ENCODE measurements at regions not wholly inside any gene's neighbourhood (a gene's known extent, or its start where the extent isn't known, plus 50 kb on each side); places are given as distances from the start of the nearest gene placed in this dataset.
"Not testable (repeated sequence)": the region's sequence is repeated elsewhere in the genome, so short reads cannot be mapped to it uniquely, and the experiment has no call there.

GRCh38 chr6:10315034-10315433 is 99.8 kb downstream of the TFAP2A start:
- no peaks in the 10 kb centered on the region for H3K9me3 ChIP-seq
- H3K4me1 ChIP-seq, result no peaks in the 10 kb centered on the region
- H3K4me3 ChIP-seq, result no peak overlapping the region
- no peak overlapping the region for H3K27ac ChIP-seq
- TF ChIP-seq, protein P1, sequence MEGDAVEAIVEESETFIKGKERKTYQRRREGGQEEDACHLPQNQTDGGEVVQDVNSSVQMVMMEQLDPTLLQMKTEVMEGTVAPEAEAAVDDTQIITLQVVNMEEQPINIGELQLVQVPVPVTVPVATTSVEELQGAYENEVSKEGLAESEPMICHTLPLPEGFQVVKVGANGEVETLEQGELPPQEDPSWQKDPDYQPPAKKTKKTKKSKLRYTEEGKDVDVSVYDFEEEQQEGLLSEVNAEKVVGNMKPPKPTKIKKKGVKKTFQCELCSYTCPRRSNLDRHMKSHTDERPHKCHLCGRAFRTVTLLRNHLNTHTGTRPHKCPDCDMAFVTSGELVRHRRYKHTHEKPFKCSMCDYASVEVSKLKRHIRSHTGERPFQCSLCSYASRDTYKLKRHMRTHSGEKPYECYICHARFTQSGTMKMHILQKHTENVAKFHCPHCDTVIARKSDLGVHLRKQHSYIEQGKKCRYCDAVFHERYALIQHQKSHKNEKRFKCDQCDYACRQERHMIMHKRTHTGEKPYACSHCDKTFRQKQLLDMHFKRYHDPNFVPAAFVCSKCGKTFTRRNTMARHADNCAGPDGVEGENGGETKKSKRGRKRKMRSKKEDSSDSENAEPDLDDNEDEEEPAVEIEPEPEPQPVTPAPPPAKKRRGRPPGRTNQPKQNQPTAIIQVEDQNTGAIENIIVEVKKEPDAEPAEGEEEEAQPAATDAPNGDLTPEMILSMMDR (IDR thresholded peaks at IDR 0.05), result no peak
- intact Hi-C loops (cut with DNase I), result no loop called here
- H3K27me3 ChIP-seq (ENCODE audit: low read depth), result peaks cover 12% of the 10 kb centered on the region
- DNase-seq (no peak), ATAC-seq (no peak)
- no peaks in the 10 kb centered on the region for H3K36me3 ChIP-seq

DNA sequence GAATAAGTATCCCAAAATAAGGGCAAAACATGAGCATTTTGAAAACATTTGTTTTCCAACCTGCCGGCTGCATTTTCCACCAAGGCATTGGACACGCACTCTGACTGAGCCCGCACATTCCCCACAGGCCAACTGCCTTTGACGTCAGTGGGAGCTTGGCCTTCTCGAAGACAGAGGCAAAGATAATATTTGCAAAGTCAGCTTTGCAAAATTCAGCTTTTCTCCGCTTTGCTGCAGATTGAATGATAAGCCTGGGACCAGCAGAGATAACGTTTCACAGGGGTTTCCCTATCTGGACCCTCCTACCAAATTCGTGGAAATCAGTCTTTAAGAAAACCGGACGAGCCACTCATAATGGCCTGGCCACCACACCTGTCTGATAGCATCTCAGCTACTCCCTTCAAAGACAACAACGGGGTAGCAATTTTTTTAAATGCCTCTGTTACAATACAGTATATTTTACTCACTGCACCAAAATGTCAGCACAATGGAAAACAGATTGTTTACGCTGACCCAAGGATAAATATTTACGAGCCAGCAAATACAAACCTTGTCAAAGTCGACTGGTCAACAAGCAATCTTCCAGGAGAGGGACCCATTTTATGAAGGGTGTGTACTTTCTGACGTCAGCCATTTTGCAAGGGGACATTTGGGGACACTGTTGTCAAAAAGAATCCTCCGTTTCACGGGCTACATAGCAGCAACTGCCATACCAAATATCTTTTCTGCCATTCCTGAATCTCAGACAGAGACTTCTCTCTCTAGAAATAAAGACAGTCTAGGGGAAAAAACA is 100.5 kb downstream of the TFAP2A start:
- TF ChIP-seq, protein P1 (IDR thresholded peaks at IDR 0.05), result no peak
- H3K27ac ChIP-seq, result no peak overlapping the region
- DNase-seq (no peak), ATAC-seq (no peak)
- H3K4me3 ChIP-seq, result no peak overlapping the region
- H3K27me3 ChIP-seq (ENCODE audit: low read depth), result peaks cover 12% of the 10 kb centered on the region
- intact Hi-C loops (cut with DNase I), result no loop called here
- H3K9me3 ChIP-seq, result no peaks in the 10 kb centered on the region
- H3K36me3 ChIP-seq, result no peaks in the 10 kb centered on the region
- H3K4me1 ChIP-seq, result no peaks in the 10 kb centered on the region

- intact Hi-C loops (cut with DNase I), result no loop called here
- no peak overlapping the region for H3K27ac ChIP-seq
- no peak for DNase-seq
These were observed 101.1 kb downstream of the TFAP2A start for GRCh38 chr6:10313799-10314162.

DNA sequence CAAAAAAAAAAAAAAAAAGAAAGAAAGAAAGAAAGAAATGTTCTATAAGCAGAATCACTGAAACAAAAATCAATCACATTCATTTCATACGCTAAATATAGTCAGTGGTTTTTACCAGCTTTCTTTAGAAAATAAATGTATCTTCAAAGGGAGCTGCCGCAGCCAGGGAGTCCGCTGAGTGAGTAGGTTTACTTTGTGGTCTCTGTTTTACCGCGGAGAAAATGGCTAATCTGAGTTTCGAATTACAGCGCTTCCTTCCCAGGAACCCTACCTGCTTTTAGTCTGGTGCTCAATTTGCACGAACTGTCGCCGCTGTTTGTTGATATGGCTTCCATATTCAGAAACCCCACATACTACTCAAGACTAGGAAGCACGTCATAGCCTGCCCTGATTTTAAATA is 102.4 kb downstream of the TFAP2A start:
- no peaks in the 10 kb centered on the region for H3K36me3 ChIP-seq
- intact Hi-C loops (cut with DNase I), result no loop called here
- H3K4me1 ChIP-seq, result no peaks in the 10 kb centered on the region
- H3K4me3 ChIP-seq, result no peak overlapping the region
- no peak overlapping the region for H3K27ac ChIP-seq
- ATAC-seq, result no peak
- no peaks in the 10 kb centered on the region for H3K9me3 ChIP-seq
- peaks cover 12% of the 10 kb centered on the region for H3K27me3 ChIP-seq (ENCODE audit: low read depth)
- TF ChIP-seq, protein P1 (IDR thresholded peaks at IDR 0.05), result no peak
- no peak for DNase-seq

More at GRCh38 chr6:10313799-10314162, 101.1 kb downstream of the TFAP2A start:
- TF ChIP-seq, protein P1 (IDR thresholded peaks at IDR 0.05), result no peak
- no peaks in the 10 kb centered on the region for H3K4me1 ChIP-seq
- peaks cover 12% of the 10 kb centered on the region for H3K27me3 ChIP-seq (ENCODE audit: low read depth)
- no peak overlapping the region for H3K4me3 ChIP-seq
- no peaks in the 10 kb centered on the region for H3K36me3 ChIP-seq
- ATAC-seq, result no peak
- H3K9me3 ChIP-seq, result no peaks in the 10 kb centered on the region

DNA sequence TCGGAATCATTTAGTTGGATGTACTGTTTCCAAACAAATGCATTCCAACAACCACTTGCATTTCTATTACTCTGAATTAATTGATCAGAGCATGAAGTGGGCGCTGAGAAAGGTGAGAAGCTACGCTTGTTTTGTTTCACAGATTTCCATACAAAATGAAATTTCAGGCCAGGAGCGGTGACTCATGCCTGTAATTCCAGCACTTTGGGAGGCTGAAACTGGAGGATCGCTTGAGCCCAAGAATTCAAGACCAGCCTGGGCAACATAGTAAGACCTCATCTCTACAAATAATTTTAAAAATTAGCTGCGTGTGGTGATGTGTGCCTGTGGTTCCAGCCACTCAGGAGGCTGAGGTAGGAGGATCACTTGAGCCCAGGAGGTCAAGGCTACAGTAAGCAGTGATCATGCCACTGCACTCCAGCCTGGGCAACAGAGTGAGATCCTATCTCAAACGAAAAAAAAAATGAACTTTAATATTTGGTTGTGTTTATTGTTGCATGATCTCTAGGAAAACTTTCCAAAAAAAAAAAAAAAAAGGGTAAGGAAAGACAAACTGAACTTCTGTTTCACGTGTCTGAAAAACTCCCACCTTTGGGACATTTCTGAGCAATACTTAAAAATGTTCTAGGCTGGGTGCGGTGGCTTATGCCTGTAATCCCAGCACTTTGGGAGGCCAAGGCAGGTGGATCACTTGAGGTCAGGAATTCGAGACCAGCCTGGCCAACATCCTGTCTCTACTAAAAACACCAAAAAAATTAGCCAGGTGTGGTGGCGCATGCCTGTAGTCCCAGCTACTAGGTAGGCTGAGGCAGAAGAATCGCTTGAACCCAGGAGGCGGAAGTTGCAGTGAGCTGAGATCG is 103.1 kb downstream of the TFAP2A start:
- H3K9me3 ChIP-seq; H3K27ac ChIP-seq; H3K4me3 ChIP-seq; H3K4me1 ChIP-seq; ATAC-seq; H3K36me3 ChIP-seq; intact Hi-C loops (cut with DNase I); H3K27me3 ChIP-seq (ENCODE audit: low read depth); DNase-seq: not testable (repeated sequence)

DNA sequence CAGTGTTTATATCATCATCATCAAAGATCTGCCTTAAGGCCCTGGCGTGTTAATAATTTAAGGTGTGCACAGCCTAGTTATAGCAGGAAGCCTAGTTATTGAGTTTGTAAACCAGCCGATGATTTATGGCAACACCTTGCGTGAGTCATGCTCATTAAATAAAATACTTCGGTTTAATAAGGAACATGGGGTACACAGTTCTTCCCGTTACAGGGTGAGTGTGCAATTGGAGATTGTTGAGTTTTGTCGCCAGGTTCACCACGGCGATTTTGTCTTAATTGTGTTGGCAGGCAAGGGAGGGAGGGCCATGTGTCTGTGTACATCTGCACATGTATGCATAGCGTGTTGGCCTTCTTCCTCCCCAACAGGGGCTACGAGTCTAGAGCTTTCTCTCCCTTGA is 104.0 kb downstream of the TFAP2A start:
- H3K4me3 ChIP-seq, result no peak overlapping the region
- H3K27ac ChIP-seq, result no peak overlapping the region
- H3K27me3 ChIP-seq (ENCODE audit: low read depth), result peaks cover 8% of the 10 kb centered on the region
- H3K4me1 ChIP-seq, result no peaks in the 10 kb centered on the region
- TF ChIP-seq, protein P1 (IDR thresholded peaks at IDR 0.05), result no peak
- H3K36me3 ChIP-seq, result no peaks in the 10 kb centered on the region
- no peak for DNase-seq
- H3K9me3 ChIP-seq, result no peaks in the 10 kb centered on the region
- no peak for ATAC-seq
- intact Hi-C loops (cut with DNase I), result no loop called here

Measured in lower lobe of right lung (tissue), 2 donors.